ENCODE measurements at regions not wholly inside any gene's neighbourhood (a gene's known extent, or its start where the extent isn't known, plus 50 kb on each side); places are given as distances from the start of the nearest gene placed in this dataset.

GRCh38 chr3:82424031-82424339, 662.5 kb upstream of the GBE1 start:
- H3K27ac ChIP-seq (replicated peaks): no peak overlapping the region
- TF ChIP-seq CTCF (IDR thresholded peaks at IDR 0.05; ENCODE audit: insufficient read depth, low read length) (no peak), SPI1 (IDR thresholded peaks at IDR 0.05; ENCODE audit: borderline replicate concordance, low read depth) (no peak), GABPA (IDR thresholded peaks at IDR 0.05; ENCODE audit: low read depth) (no peak), POLR2AphosphoS5 (IDR thresholded peaks at IDR 0.05; ENCODE audit: low read depth) (no peak)
- TF ChIP-seq, protein P1, sequence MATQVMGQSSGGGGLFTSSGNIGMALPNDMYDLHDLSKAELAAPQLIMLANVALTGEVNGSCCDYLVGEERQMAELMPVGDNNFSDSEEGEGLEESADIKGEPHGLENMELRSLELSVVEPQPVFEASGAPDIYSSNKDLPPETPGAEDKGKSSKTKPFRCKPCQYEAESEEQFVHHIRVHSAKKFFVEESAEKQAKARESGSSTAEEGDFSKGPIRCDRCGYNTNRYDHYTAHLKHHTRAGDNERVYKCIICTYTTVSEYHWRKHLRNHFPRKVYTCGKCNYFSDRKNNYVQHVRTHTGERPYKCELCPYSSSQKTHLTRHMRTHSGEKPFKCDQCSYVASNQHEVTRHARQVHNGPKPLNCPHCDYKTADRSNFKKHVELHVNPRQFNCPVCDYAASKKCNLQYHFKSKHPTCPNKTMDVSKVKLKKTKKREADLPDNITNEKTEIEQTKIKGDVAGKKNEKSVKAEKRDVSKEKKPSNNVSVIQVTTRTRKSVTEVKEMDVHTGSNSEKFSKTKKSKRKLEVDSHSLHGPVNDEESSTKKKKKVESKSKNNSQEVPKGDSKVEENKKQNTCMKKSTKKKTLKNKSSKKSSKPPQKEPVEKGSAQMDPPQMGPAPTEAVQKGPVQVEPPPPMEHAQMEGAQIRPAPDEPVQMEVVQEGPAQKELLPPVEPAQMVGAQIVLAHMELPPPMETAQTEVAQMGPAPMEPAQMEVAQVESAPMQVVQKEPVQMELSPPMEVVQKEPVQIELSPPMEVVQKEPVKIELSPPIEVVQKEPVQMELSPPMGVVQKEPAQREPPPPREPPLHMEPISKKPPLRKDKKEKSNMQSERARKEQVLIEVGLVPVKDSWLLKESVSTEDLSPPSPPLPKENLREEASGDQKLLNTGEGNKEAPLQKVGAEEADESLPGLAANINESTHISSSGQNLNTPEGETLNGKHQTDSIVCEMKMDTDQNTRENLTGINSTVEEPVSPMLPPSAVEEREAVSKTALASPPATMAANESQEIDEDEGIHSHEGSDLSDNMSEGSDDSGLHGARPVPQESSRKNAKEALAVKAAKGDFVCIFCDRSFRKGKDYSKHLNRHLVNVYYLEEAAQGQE (IDR thresholded peaks at IDR 0.05; ENCODE audit: insufficient replicate concordance, low read depth): no peak
- no peaks in the 10 kb centered on the region for H3K27me3 ChIP-seq (ENCODE audit: insufficient read depth, poor library complexity, severe bottlenecking)
- no peak overlapping the region for H3K4me3 ChIP-seq (replicated peaks; ENCODE audit: insufficient read depth, low read length)
- no peak for DNase-seq (ENCODE audit: low read depth in 1 of 2, low spot score in 1 of 2)

GRCh38 chr3:82423268-82424030, 662.0 kb upstream of the GBE1 start:
- H3K4me3 ChIP-seq (replicated peaks; ENCODE audit: insufficient read depth, low read length): no peak overlapping the region
- no peak overlapping the region for H3K27ac ChIP-seq (replicated peaks)
- TF ChIP-seq, protein P1 (IDR thresholded peaks at IDR 0.05; ENCODE audit: insufficient replicate concordance, low read depth): no peak
- no peak for TF ChIP-seq SPI1 (IDR thresholded peaks at IDR 0.05; ENCODE audit: borderline replicate concordance, low read depth)
- no peaks in the 10 kb centered on the region for H3K27me3 ChIP-seq (ENCODE audit: insufficient read depth, poor library complexity, severe bottlenecking)
- DNase-seq (ENCODE audit: low read depth in 1 of 2, low spot score in 1 of 2): no peak

- no peaks in the 10 kb centered on the region for H3K27me3 ChIP-seq (ENCODE audit: insufficient read depth, poor library complexity, severe bottlenecking)
- DNase-seq (ENCODE audit: low read depth in 1 of 2, low spot score in 1 of 2): no peak
- no peak overlapping the region for H3K4me3 ChIP-seq (replicated peaks; ENCODE audit: insufficient read depth, low read length)
- TF ChIP-seq, protein P1 (IDR thresholded peaks at IDR 0.05; ENCODE audit: insufficient replicate concordance, low read depth): no peak
- no peak for TF ChIP-seq POLR2AphosphoS5 (IDR thresholded peaks at IDR 0.05; ENCODE audit: low read depth)
- TF ChIP-seq GABPA (IDR thresholded peaks at IDR 0.05; ENCODE audit: low read depth): no peak
- no peak for TF ChIP-seq SPI1 (IDR thresholded peaks at IDR 0.05; ENCODE audit: borderline replicate concordance, low read depth)
- TF ChIP-seq CTCF (IDR thresholded peaks at IDR 0.05; ENCODE audit: insufficient read depth, low read length): no peak
- H3K27ac ChIP-seq (replicated peaks): no peak overlapping the region
Measured at GRCh38 chr3:82416830-82417229, 655.4 kb upstream of the GBE1 start.

Data from HL-60 (cell line).